Chondrocyte (in vitro differentiated cells): ENCODE measurements at regions not wholly inside any gene's neighbourhood (a gene's known extent, or its start where the extent isn't known, plus 50 kb on each side); places are given as distances from the start of the nearest gene placed in this dataset.
A peak's percentile ranks its signal among the peaks of the same experiment; 100 is the strongest.

Source experiments
- DNase-seq: peaks from one replicate; pipeline ENCODE4 v3.0.0; 2021; ENCODE audit warnings: mixed read lengths, low spot score
- H3K27ac Mint-ChIP-seq: one replicate; pipeline ENCODE4 v1.8.0; 2021; ENCODE audit warnings: mild to moderate bottlenecking, moderate library complexity, mixed read lengths; ENCODE audit not compliant: unreplicated experiment
- H3K27me3 Mint-ChIP-seq: 2 replicates; pipeline ENCODE4 v1.8.0; 2021; ENCODE audit warnings: low read depth, mixed read lengths
- H3K36me3 Mint-ChIP-seq: 2 replicates; pipeline ENCODE4 v1.8.0; 2021; ENCODE audit warnings: low read depth, mixed read lengths
- H3K4me1 Mint-ChIP-seq: 2 replicates; pipeline ENCODE4 v1.8.0; 2021; ENCODE audit warnings: low read depth, mild to moderate bottlenecking, mixed read lengths
- H3K4me3 Mint-ChIP-seq: one replicate; pipeline ENCODE4 v1.8.0; 2021; ENCODE audit warnings: mild to moderate bottlenecking, moderate library complexity, mixed read lengths; ENCODE audit not compliant: unreplicated experiment
- H3K9me3 Mint-ChIP-seq: 2 replicates; pipeline ENCODE4 v1.8.0; 2021; ENCODE audit warnings: low read depth, mixed read lengths
- CTCF ChIP-seq: fragments of 200-600 bp; sonication (generic); IDR thresholded peaks from 2 replicates; pipeline ENCODE4 v1.5.0; 2021; ENCODE audit warnings: antibody characterized with exemption, mild to moderate bottlenecking, moderate library complexity

- Mint-ChIP-seq H3K9me3 (peaks cover 7% of the 10 kb centered on the region), H3K36me3 (no peaks in the 10 kb centered on the region), H3K27me3 (no peaks in the 10 kb centered on the region), H3K4me3 (no peak overlapping the region), H3K27ac (no peak overlapping the region), H3K4me1 (no peaks in the 10 kb centered on the region)
- TF ChIP-seq CTCF: no peak
- DNase-seq: no peak
Observed at GRCh38 chrX:69231903-69232302, 66.7 kb upstream of the PJA1 start.

GRCh38 chrX:69229436-69229835 is 64.2 kb upstream of the PJA1 start:
- Mint-ChIP-seq H3K36me3 (no peaks in the 10 kb centered on the region), H3K9me3 (peaks cover 10% of the 10 kb centered on the region), H3K27ac (no peak overlapping the region), H3K27me3 (no peaks in the 10 kb centered on the region), H3K4me1 (no peaks in the 10 kb centered on the region), H3K4me3 (no peak overlapping the region)
- DNase-seq: no peak
- TF ChIP-seq CTCF: no peak

GRCh38 chrX:69228732-69229131 is 63.5 kb upstream of the PJA1 start:
- no peaks in the 10 kb centered on the region for H3K27me3 Mint-ChIP-seq
- no peak overlapping the region for H3K4me3 Mint-ChIP-seq
- H3K27ac Mint-ChIP-seq: no peak overlapping the region
- H3K9me3 Mint-ChIP-seq: peaks cover 10% of the 10 kb centered on the region
- no peaks in the 10 kb centered on the region for H3K4me1 Mint-ChIP-seq
- TF ChIP-seq CTCF: no peak
- no peaks in the 10 kb centered on the region for H3K36me3 Mint-ChIP-seq
- peak; percentile 52 for DNase-seq

GRCh38 chrX:69226459-69227158 is 61.4 kb upstream of the PJA1 start:
- no peaks in the 10 kb centered on the region for H3K36me3 Mint-ChIP-seq
- no peaks in the 10 kb centered on the region for H3K27me3 Mint-ChIP-seq
- H3K27ac Mint-ChIP-seq: no peak overlapping the region
- no peak overlapping the region for H3K4me3 Mint-ChIP-seq
- H3K9me3 Mint-ChIP-seq: peaks cover 7% of the 10 kb centered on the region
- no peaks in the 10 kb centered on the region for H3K4me1 Mint-ChIP-seq
- no peak for TF ChIP-seq CTCF
- DNase-seq: peak; percentile 74

- Mint-ChIP-seq H3K9me3 (peaks cover 3% of the 10 kb centered on the region), H3K27me3 (no peaks in the 10 kb centered on the region), H3K4me1 (no peaks in the 10 kb centered on the region), H3K36me3 (no peaks in the 10 kb centered on the region), H3K4me3 (no peak overlapping the region), H3K27ac (no peak overlapping the region)
- peak; percentile 84 for TF ChIP-seq CTCF
- DNase-seq: peak; percentile 54
Observed at GRCh38 chrX:69222103-69223090, 57.1 kb upstream of the PJA1 start.
